ENCODE measurements at regions not wholly inside any gene's neighbourhood (a gene's known extent, or its start where the extent isn't known, plus 50 kb on each side); places are given as distances from the start of the nearest gene placed in this dataset.
A peak's percentile ranks its signal among the peaks of the same experiment; 100 is the strongest.
"Not testable (repeated sequence)": the region's sequence is repeated elsewhere in the genome, so short reads cannot be mapped to it uniquely, and the experiment has no call there.

GRCh38 chr2:67780841-67781240, 282.0 kb downstream of the C1D start:
- not testable (repeated sequence) for DNase-seq

DNA sequence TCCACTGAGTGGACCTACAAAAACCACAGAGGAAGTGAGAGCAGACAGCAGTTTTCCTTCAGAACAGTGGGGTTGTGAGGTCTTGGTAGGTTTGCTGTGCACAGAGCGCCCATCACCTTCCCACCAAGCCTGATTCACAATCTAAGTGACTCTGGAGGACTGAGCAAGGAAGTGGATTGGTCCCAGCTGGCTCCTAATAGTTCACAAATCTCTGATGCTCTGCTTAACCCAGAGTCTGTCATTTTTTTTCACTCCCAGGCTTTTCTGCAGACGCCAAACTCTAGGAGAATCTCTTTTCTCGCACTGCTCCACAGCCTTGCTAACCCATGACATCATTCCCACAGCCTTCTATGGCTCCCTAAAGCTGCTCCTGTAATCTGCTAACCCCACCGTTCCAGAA, 280.4 kb downstream of the C1D start:
- DNase-seq = no peak

DNA sequence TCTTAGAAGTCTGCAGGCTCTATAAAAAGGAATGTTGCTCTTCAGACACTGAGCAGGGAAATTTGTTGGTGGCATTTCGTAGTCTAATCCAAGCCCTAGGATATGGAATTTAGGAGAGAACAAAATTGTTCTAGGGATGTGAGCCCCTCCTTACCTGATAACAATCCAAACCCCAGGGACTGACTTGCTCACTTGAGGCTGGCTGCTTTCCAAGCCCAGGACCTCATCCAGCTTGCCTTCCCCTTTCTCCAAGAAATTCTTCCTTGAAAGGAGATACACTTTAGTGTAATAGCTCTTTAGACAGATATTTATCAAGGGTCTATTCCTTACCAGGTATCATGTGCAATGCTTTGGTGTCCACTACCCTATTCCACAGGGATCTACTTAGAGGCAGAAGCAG, 279.8 kb downstream of the C1D start:
- no peak for DNase-seq

- no peak for DNase-seq
Observed at GRCh38 chr2:67790622-67791021, 272.2 kb downstream of the C1D start.

GRCh38 chr2:67792191-67792590, 270.6 kb downstream of the C1D start:
- DNase-seq = no peak

DNA sequence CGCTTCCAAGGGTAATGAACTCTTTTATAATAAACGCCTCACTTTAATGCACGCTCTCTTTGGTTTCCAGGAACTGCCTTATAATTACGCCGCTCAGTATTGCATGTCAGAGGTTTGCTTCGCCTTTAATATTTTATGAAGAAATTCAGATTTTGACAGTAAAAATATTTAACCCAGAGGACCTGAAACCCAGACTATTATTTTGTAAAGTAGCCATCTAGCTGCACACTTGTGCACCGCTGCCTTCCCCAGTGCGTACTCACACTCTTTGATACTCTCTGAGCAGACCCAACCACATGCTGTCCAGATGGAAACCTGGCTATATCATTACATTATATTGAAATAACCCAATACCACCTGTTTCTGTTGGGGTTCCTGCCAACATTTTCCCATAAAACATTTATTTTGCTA, 270.1 kb downstream of the C1D start:
- DNase-seq = peak; percentile 10

GRCh38 chr2:67797801-67798540, 264.8 kb downstream of the C1D start:
- no peak for DNase-seq

- no peak for DNase-seq
Observed at GRCh38 chr2:67798541-67799160, 264.2 kb downstream of the C1D start.

DNA sequence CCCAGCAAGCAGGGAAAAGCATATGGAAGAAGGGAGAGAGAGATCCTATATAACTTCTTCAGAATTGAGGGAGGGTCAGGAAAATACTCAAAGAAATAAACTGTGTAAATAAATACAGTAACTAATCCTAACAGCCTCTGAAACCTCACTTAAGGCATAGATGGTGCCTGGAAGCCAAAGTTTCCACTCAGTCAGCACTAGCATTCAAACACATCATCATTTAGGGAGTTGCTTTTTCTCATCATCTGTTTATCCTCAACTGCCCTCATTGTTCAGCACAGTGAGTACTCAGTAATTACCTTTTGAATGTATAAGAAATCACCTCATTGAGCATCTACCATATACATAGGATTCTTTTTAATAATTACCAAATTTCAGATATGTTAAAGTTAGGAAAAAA, 262.9 kb downstream of the C1D start:
- no peak for DNase-seq

DNA sequence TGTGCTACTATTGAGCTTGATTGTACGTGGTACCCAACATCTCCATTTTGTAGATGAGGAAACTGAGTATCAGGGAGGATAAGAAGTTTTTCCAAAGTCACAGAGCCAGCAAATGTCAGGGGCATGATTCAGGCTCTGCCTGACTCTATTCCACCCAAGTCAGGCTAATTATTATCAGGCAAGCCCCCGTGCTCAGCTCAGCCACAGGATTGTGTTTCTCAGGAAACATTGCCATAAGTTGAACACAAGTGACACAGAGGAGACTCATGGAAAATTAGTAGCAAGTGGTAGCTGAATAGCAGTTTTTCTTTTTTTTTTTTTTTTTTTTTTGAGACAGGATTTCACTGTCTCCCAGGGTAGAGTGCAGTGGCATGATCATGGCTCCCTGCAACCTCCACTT, 260.5 kb downstream of the C1D start:
- DNase-seq = no peak

DNA sequence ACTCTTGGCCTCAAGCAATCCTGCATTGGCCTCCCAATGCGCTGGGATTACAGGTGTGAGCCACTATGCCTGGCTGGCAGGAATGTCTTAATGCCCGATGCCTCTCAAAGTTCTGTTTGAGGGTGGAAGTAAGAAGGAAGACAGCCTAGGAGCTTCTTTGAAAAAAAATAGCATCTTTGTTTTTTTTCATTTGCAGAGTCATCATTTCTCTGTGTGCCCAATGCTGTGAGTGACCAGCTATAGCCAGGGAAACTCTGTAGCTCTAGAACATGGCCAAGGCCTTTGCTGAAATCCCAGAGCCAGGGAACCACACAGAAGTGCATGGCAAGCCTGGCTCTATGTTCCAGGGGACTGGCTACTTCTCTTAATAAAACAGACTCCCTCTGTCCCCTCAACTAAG, 260.0 kb downstream of the C1D start:
- no peak for DNase-seq

- no peak for DNase-seq
Observed at GRCh38 chr2:67806816-67807215, 256.0 kb downstream of the C1D start.

- DNase-seq = no peak
Observed at GRCh38 chr2:67808112-67808511, 254.7 kb downstream of the C1D start.

GRCh38 chr2:67812682-67813081, 250.1 kb downstream of the C1D start:
- no peak for DNase-seq

DNA sequence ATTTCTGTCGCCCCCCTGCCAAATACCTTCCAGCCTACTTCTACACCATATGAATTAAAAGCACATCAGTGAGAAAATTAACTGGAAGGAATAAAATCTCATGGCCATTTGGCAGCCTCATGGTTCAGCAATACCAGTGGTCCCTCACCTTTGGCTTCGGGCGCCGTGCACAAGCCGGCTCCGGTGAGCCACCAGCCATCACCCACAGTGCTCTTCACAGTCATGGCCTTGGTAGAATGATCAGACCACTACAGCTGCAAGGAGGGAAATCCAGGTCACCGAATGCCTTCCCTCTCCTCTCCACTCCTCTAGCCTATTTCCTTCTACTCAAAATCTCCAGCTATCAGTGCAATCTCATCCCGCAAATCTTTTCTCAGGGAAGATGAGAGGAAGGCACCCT, 239.1 kb downstream of the C1D start:
- DNase-seq = no peak

- no peak for DNase-seq
Observed at GRCh38 chr2:67824186-67824585, 238.6 kb downstream of the C1D start.

GRCh38 chr2:67825476-67825875, 237.3 kb downstream of the C1D start:
- DNase-seq = no peak

- no peak for DNase-seq
Observed at GRCh38 chr2:67828066-67828465, 234.7 kb downstream of the C1D start.

GRCh38 chr2:67829470-67829869, 233.3 kb downstream of the C1D start:
- DNase-seq = no peak

DNA sequence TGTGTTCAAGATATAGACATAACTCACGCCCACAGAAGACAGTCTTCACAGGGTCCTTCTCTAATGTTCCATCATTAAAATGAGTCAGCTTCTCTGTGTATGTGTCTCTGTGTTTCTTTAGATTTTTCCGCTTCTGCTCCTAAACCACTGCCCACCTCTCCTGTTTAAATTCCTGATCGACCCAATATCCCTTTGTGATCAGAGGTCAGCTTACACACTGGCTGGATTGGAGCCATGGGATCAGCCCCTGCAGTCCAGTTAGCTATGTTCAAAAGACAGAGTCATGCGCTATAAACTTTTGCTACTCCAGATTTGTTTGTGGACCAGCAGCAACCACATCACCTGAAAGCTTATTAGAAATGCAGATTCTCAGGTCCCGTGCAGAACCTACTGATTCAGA, 229.2 kb downstream of the C1D start:
- no peak for DNase-seq

DNA sequence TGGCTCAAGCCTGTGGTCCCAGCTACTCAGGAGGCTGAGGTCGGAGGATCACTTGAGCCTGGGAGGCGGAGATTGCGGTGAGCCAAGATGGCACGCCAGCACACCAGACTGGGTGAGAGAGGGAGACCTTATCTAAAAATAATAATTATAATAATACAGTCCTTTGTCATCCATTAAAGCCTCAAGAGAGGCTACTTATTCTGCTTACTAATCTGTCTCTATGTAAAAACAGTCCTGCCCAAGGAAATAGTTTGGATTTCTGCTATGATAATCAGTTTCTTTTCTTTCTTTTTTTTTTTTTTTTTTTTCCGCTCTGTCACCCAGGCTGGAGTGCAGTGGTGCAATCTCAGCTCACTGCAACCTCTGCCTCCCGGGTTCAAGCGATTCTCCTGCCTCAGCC, 228.3 kb downstream of the C1D start:
- no peak for DNase-seq

- DNase-seq = no peak
Observed at GRCh38 chr2:67835266-67835665, 227.5 kb downstream of the C1D start.

- no peak for DNase-seq
Observed at GRCh38 chr2:67836866-67837265, 225.9 kb downstream of the C1D start.

DNA sequence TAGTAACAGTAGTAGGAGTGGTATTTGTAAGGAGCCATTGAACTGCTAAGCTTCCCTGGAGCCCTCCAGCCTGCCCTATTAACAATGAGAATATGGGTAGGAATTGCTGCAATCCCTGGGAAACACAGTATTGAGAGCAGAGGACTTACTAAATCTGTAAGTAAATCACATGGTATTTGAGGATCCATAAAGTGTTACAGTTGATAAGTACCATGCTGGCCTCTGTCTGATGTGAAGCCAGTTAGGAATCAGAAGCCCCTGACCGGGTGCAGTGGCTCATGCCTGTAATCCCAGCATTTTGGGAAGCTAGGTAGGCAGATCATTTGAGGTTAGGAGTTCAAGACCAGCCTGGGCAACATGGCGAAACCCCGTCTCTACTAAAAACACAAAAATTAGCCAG, 224.6 kb downstream of the C1D start:
- DNase-seq = no peak

- no peak for DNase-seq
Observed at GRCh38 chr2:67839242-67839641, 223.6 kb downstream of the C1D start.
